Vagina (tissue), 2 donors: ENCODE measurements at regions not wholly inside any gene's neighbourhood (a gene's known extent, or its start where the extent isn't known, plus 50 kb on each side); places are given as distances from the start of the nearest gene placed in this dataset.

Experiments
- DNase-seq, 2 donors: peaks; one replicate each; pipeline ENCODE4 v3.0.0-alpha.2; 2017; ENCODE audit errors: extremely low spot score in 2 of 2
- H3K27ac ChIP-seq: fragments of 200-600 bp; sonication (generic); one replicate; pipeline ENCODE4 v1.5.1; 2019
- H3K27me3 ChIP-seq: fragments of 200-600 bp; sonication (generic); one replicate; pipeline ENCODE4 v1.5.1; 2019
- H3K36me3 ChIP-seq, 2 donors: fragments of 200-600 bp; sonication (generic); one replicate each; pipeline ENCODE4 v1.5.1; 2017 to 2019
- H3K4me1 ChIP-seq: fragments of 200-600 bp; sonication (generic); one replicate; pipeline ENCODE4 v1.5.1; 2019
- H3K4me3 ChIP-seq, 2 donors: fragments of 200-600 bp; sonication (generic); 1 replicate in 1 of 2; 2 replicates in 1 of 2; pipeline ENCODE4 v1.5.1; 2016 to 2019
- H3K9me3 ChIP-seq: fragments of 200-600 bp; sonication (generic); one replicate; pipeline ENCODE4 v1.5.1; 2019
- POLR2A ChIP-seq, 2 donors: fragments of 450-650 bp; IDR thresholded peaks; one replicate each; pipeline ENCODE4 v1.6.1; 2017; ENCODE audit warnings: antibody characterized with exemption in 2 of 2, mild to moderate bottlenecking in 2 of 2, moderate library complexity in 2 of 2
- POLR2AphosphoS5 ChIP-seq, 2 donors: sonication (generic); formaldehyde crosslinking; IDR thresholded peaks; one replicate each; pipeline ENCODE4 v1.9.0; 2017; ENCODE audit warnings: antibody characterized with exemption in 2 of 2, mild to moderate bottlenecking in 2 of 2, low read depth in 1 of 2; ENCODE audit not compliant: insufficient read depth in 1 of 2
- intact Hi-C: fragments of 100-400 bp; cut with DNase I; formaldehyde crosslinking; loops from one replicate; pipeline ENCODE4 v1.15.1; 2023
- TF ChIP-seq, protein P1 (sequence below), 3 experiments: fragments of 450-650 bp in 2 of 3; fragments of 200-600 bp in 1 of 3; sonication (generic) in 1 of 3; IDR thresholded peaks; one replicate each; pipeline ENCODE4 v1.5.1; 2017 to 2019; ENCODE audit warnings: antibody characterized with exemption in 3 of 3, mild to moderate bottlenecking in 2 of 3, moderate library complexity in 2 of 3

DNA sequence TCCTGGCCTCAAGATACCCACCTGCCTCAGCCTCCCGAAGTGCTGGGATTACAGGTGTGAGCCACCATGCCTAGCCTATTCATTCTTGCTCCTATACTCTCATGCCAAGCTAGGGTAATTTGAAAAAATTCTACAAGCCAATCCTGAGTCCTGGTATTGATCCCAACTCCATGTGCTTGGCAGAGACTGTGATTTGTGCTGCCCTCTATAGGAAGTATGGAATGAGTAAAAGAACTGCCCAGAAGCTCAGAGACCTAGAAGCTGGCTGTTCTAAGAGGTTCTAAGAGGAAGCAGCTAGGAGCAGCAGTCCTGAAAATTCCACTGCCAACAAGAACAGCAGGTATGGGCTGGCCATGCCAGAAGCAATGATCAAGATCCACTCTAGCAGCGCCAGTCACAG, 402.5 kb downstream of the PCNX1 start:
- TF ChIP-seq POLR2AphosphoS5 (IDR thresholded peaks at IDR 0.05; ENCODE audit: insufficient read depth in 1 of 2, low read depth in 1 of 2) (no peak), POLR2A (IDR thresholded peaks at IDR 0.05) (no peak)
- TF ChIP-seq, protein P1, sequence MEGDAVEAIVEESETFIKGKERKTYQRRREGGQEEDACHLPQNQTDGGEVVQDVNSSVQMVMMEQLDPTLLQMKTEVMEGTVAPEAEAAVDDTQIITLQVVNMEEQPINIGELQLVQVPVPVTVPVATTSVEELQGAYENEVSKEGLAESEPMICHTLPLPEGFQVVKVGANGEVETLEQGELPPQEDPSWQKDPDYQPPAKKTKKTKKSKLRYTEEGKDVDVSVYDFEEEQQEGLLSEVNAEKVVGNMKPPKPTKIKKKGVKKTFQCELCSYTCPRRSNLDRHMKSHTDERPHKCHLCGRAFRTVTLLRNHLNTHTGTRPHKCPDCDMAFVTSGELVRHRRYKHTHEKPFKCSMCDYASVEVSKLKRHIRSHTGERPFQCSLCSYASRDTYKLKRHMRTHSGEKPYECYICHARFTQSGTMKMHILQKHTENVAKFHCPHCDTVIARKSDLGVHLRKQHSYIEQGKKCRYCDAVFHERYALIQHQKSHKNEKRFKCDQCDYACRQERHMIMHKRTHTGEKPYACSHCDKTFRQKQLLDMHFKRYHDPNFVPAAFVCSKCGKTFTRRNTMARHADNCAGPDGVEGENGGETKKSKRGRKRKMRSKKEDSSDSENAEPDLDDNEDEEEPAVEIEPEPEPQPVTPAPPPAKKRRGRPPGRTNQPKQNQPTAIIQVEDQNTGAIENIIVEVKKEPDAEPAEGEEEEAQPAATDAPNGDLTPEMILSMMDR (IDR thresholded peaks at IDR 0.05) = no peak
- Histone ChIP-seq H3K36me3 (no peaks in the 10 kb centered on the region), H3K9me3 (no peaks in the 10 kb centered on the region), H3K27ac (no peak overlapping the region), H3K4me3 (no peak overlapping the region), H3K27me3 (no peaks in the 10 kb centered on the region), H3K4me1 (no peaks in the 10 kb centered on the region)
- intact Hi-C loops = no loop called here
- DNase-seq = no peak

DNA sequence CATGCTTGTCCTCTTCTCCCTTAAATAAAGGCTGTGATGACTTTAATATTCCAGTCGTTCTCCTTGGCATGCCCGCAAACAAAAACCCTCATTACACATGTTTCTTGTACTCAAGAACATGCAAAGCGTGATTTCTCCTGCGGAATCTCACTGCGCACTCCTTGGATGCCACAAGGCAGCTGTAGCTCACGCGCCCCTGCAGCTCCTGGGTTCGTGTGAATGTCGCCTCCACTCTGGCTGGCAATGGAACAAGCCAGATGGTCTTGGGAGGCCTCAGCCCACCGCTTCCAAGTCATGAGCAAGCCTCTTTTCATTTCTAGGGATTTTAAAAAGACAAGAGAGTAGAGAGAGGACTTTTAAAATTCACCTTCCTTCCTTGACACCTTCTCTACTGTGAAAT, 403.8 kb downstream of the PCNX1 start:
- Histone ChIP-seq H3K4me1 (no peaks in the 10 kb centered on the region), H3K9me3 (no peaks in the 10 kb centered on the region), H3K27me3 (no peaks in the 10 kb centered on the region), H3K36me3 (no peaks in the 10 kb centered on the region), H3K4me3 (no peak overlapping the region), H3K27ac (no peak overlapping the region)
- DNase-seq = no peak
- intact Hi-C loops = no loop called here
- TF ChIP-seq, protein P1 (IDR thresholded peaks at IDR 0.05) = no peak
- no peak for TF ChIP-seq POLR2AphosphoS5 (IDR thresholded peaks at IDR 0.05; ENCODE audit: insufficient read depth in 1 of 2, low read depth in 1 of 2)
- no peak for TF ChIP-seq POLR2A (IDR thresholded peaks at IDR 0.05)

DNA sequence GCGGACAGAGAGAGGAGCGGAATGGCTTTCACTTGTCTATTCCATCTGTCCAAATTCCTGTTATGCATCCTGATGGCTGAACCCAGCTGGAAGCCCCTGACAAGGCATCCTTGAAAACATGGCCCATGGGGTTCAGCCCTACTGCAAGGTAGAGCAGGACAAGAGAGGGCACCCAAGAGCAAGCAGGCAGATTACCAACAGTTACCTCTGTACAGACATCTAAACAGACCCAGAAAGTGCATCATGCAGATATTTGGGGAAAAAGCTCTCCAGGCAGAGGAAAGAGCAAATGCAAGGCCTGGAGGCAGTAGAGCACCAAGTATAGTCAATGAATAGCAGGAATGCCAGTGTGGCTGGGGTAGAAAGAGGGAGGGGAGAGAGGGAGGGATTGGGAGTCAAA, 407.5 kb downstream of the PCNX1 start:
- H3K4me1 ChIP-seq = peaks cover 5% of the 10 kb centered on the region
- TF ChIP-seq POLR2AphosphoS5 (IDR thresholded peaks at IDR 0.05; ENCODE audit: insufficient read depth in 1 of 2, low read depth in 1 of 2) (no peak), POLR2A (IDR thresholded peaks at IDR 0.05) (no peak)
- TF ChIP-seq, protein P1 (IDR thresholded peaks at IDR 0.05) = no peak
- H3K36me3 ChIP-seq = no peaks in the 10 kb centered on the region
- intact Hi-C loops = no loop called here
- no peaks in the 10 kb centered on the region for H3K9me3 ChIP-seq
- H3K27me3 ChIP-seq = no peaks in the 10 kb centered on the region
- no peak overlapping the region for H3K4me3 ChIP-seq
- DNase-seq = no peak
- no peak overlapping the region for H3K27ac ChIP-seq

DNA sequence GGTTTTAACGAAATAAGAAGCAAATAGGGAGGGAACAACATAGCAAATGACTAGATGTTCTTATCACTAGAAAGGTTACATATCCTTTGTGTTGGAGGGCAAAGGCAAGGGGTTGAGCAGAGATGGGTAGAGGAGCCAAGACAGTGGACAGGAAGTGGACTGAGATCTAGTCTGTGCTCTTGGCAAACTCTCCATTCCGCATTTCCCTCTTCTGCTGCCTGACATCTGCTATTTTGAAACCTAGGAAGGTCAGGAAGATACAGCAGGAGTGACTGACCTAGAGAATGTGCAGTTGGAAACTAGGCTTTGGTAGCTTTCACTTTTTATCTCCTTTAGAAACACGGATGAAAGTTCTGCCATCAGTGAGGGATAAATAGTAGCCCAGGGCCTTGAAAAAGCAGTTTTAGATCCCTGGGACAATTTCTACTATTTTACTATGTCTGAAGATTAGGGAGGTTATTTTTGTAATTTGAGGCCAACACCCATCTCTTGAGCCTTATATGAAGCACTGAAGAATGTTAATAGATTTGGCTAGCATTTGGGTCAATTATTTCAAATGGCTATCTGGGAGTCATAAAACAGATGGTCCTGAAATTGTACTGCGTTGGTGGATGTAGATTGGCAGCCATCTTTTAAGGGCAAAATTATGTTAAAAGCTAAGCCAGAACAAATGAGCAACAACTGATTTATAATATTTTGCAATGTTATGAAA, 410.3 kb downstream of the PCNX1 start:
- Histone ChIP-seq H3K4me3 (no peak overlapping the region), H3K4me1 (peaks cover 15% of the 10 kb centered on the region), H3K27me3 (no peaks in the 10 kb centered on the region), H3K36me3 (no peaks in the 10 kb centered on the region), H3K27ac (no peak overlapping the region), H3K9me3 (no peaks in the 10 kb centered on the region)
- no peak for TF ChIP-seq POLR2A (IDR thresholded peaks at IDR 0.05)
- TF ChIP-seq, protein P1 (IDR thresholded peaks at IDR 0.05) = no peak
- TF ChIP-seq POLR2AphosphoS5 (IDR thresholded peaks at IDR 0.05; ENCODE audit: insufficient read depth in 1 of 2, low read depth in 1 of 2) = no peak
- intact Hi-C loops = no loop called here
- no peak for DNase-seq

DNA sequence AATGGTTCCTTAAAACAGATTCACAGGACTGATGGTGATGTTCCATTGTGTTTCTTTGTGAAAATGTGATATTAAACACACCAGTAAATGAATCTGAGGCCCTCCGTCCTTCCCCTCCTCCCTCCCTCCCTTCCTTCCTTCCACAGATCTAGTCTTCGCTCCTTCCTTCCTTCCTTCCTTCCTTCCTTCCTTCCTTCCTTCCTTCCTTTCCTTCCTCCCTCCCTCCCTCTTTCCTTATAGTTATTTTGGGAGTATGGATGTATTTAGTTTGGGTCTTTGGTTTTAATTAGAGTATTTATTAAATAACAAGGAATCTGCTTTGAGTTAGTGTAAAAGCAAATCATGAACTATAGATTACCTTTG, 410.8 kb downstream of the PCNX1 start:
- Histone ChIP-seq H3K4me3 (no peak overlapping the region), H3K27me3 (no peaks in the 10 kb centered on the region), H3K36me3 (no peaks in the 10 kb centered on the region), H3K4me1 (peaks cover 16% of the 10 kb centered on the region), H3K9me3 (no peaks in the 10 kb centered on the region), H3K27ac (no peak overlapping the region)
- intact Hi-C loops = no loop called here
- TF ChIP-seq, protein P1 (IDR thresholded peaks at IDR 0.05) = no peak
- TF ChIP-seq POLR2A (IDR thresholded peaks at IDR 0.05) (no peak), POLR2AphosphoS5 (IDR thresholded peaks at IDR 0.05; ENCODE audit: insufficient read depth in 1 of 2, low read depth in 1 of 2) (no peak)
- DNase-seq = no peak
